GM23248 (cell line): ENCODE measurements at regions not wholly inside any gene's neighbourhood (a gene's known extent, or its start where the extent isn't known, plus 50 kb on each side); places are given as distances from the start of the nearest gene placed in this dataset.

Experiments
- DNase-seq: peaks from one replicate; pipeline ENCODE4 v3.0.0-alpha.2; 2015
- H2AFZ ChIP-seq: fragments of 200-600 bp; sonication (generic); 2 replicates; pipeline ENCODE4 v1.6.1; 2016; ENCODE audit warnings: antibody characterized with exemption
- H3F3A ChIP-seq: fragments of 200-600 bp; sonication (generic); 2 replicates; pipeline ENCODE4 v1.6.1; 2016; ENCODE audit warnings: mild to moderate bottlenecking, antibody characterized with exemption, mixed run types; ENCODE audit not compliant: insufficient read depth
- H3K27ac ChIP-seq: fragments of 200-600 bp; sonication (generic); 2 replicates; pipeline ENCODE4 v1.5.1; 2016; ENCODE audit warnings: mild to moderate bottlenecking
- H3K27me3 ChIP-seq: fragments of 200-600 bp; sonication (generic); replicated peaks from 2 replicates; pipeline ENCODE4 v1.6.1; 2016; ENCODE audit warnings: mild to moderate bottlenecking; ENCODE audit not compliant: insufficient read depth
- H3K36me3 ChIP-seq: fragments of 200-600 bp; sonication (generic); 2 replicates; pipeline ENCODE4 v1.6.1; 2016; ENCODE audit warnings: low read depth, mild to moderate bottlenecking
- H3K4me1 ChIP-seq: fragments of 200-600 bp; sonication (generic); 2 replicates; pipeline ENCODE4 v1.6.1; 2016; ENCODE audit warnings: mild to moderate bottlenecking; ENCODE audit not compliant: insufficient read depth
- H3K4me2 ChIP-seq: fragments of 200-600 bp; sonication (generic); one replicate; pipeline ENCODE4 v1.6.1; 2016; ENCODE audit warnings: mild to moderate bottlenecking; ENCODE audit not compliant: unreplicated experiment
- H3K4me3 ChIP-seq: fragments of 200-600 bp; sonication (generic); 2 replicates; pipeline ENCODE4 v1.5.1; 2016; ENCODE audit warnings: mild to moderate bottlenecking
- H3K79me2 ChIP-seq: fragments of 200-600 bp; sonication (generic); 2 replicates; pipeline ENCODE4 v1.6.1; 2016; ENCODE audit warnings: mild to moderate bottlenecking; ENCODE audit not compliant: insufficient read depth
- H3K9ac ChIP-seq: fragments of 200-600 bp; sonication (generic); 2 replicates; pipeline ENCODE4 v1.6.1; 2016; ENCODE audit warnings: mild to moderate bottlenecking
- H3K9me2 ChIP-seq: fragments of 200-600 bp; sonication (generic); 2 replicates; pipeline ENCODE4 v1.6.1; 2016; ENCODE audit warnings: mixed run types, mild to moderate bottlenecking, moderate library complexity; ENCODE audit not compliant: insufficient read depth
- H3K9me3 ChIP-seq: fragments of 200-600 bp; sonication (generic); one replicate; pipeline ENCODE4 v1.6.1; 2017; ENCODE audit warnings: low read depth
- H4K20me1 ChIP-seq: fragments of 200-600 bp; sonication (generic); 2 replicates; pipeline ENCODE4 v1.6.0; 2016; ENCODE audit not compliant: insufficient read depth
- EZH2 ChIP-seq: fragments of 200-600 bp; sonication (generic); IDR thresholded peaks from 2 replicates; pipeline ENCODE4 v1.6.1; 2018; ENCODE audit warnings: antibody characterized with exemption, mild to moderate bottlenecking; ENCODE audit not compliant: insufficient read depth, poor library complexity, severe bottlenecking
- EZH2phosphoT487 ChIP-seq: fragments of 200-600 bp; sonication (generic); IDR thresholded peaks from 2 replicates; pipeline ENCODE4 v1.6.1; 2018; ENCODE audit warnings: antibody characterized with exemption, moderate library complexity, mild to moderate bottlenecking, low read depth; ENCODE audit not compliant: insufficient read depth
- WGBS, 2 experiments: methylation state at CpG; one replicate each; pipeline ENCODE4 v1.1.6; 2015 to 2017; ENCODE audit warnings: low lambda C conversion rate in 2 of 2, low coverage in 1 of 2; ENCODE audit errors: missing lambda C conversion rate in 2 of 2; 5-methylcytosine and 5-hydroxymethylcytosine counted together
- in situ Hi-C: fragments of 300-500 bp; cut with MboI; formaldehyde crosslinking; loops from 2 replicates; pipeline ENCODE4 v1.15.0; 2020

- in situ Hi-C loops = no loop called here
- no peaks in the 10 kb centered on the region for H3F3A ChIP-seq
These were observed 154.9 kb downstream of the WDR11 start for GRCh38 chr10:121005948-121006587.

GRCh38 chr10:121007264-121007663 is 156.1 kb downstream of the WDR11 start:
- Histone ChIP-seq H3K9ac (no peak overlapping the region), H3K9me2 (no peaks in the 10 kb centered on the region), H3K36me3 (no peaks in the 10 kb centered on the region), H3K9me3 (no peaks in the 10 kb centered on the region), H3K4me2 (no peak overlapping the region), H3K27ac (no peak overlapping the region), H3K4me1 (no peaks in the 10 kb centered on the region), H3K27me3 (no peaks in the 10 kb centered on the region), H3K79me2 (no peaks in the 10 kb centered on the region), H2AFZ (no peak overlapping the region), H3K4me3 (no peak overlapping the region), H3F3A (no peaks in the 10 kb centered on the region), H4K20me1 (no peaks in the 10 kb centered on the region)
- 18 to 21% methylated on average over 2 of the region's 2 CpGs for WGBS, 2 experiments
- in situ Hi-C loops = no loop called here
- TF ChIP-seq EZH2phosphoT487 (no peak), EZH2 (no peak)
- no peak for DNase-seq

More at GRCh38 chr10:121005948-121006587, 154.9 kb downstream of the WDR11 start:
- no peak overlapping the region for H3K27ac ChIP-seq
- H3K9ac ChIP-seq = no peak overlapping the region
- H4K20me1 ChIP-seq = no peaks in the 10 kb centered on the region
- no peaks in the 10 kb centered on the region for H3K36me3 ChIP-seq
- H2AFZ ChIP-seq = no peak overlapping the region
- H3K27me3 ChIP-seq = no peaks in the 10 kb centered on the region
- TF ChIP-seq EZH2phosphoT487 = no peak
- no peak for TF ChIP-seq EZH2
- H3K79me2 ChIP-seq = no peaks in the 10 kb centered on the region
- H3K9me2 ChIP-seq = no peaks in the 10 kb centered on the region
- DNase-seq = no peak
- H3K4me2 ChIP-seq = no peak overlapping the region
- H3K4me3 ChIP-seq = no peak overlapping the region
- WGBS, 2 experiments = 16 to 25% methylated on average over 5 of the region's 5 CpGs
- H3K9me3 ChIP-seq = no peaks in the 10 kb centered on the region
- H3K4me1 ChIP-seq = no peaks in the 10 kb centered on the region

GRCh38 chr10:121015916-121016315 is 164.8 kb downstream of the WDR11 start:
- H3K4me3 ChIP-seq = no peak overlapping the region
- H3K27ac ChIP-seq = no peak overlapping the region
- no peak overlapping the region for H3K4me2 ChIP-seq
- H3K9me2 ChIP-seq = no peaks in the 10 kb centered on the region
- H3K36me3 ChIP-seq = no peaks in the 10 kb centered on the region
- H2AFZ ChIP-seq = no peak overlapping the region
- H3K79me2 ChIP-seq = no peaks in the 10 kb centered on the region
- TF ChIP-seq EZH2phosphoT487 (no peak), EZH2 (no peak)
- DNase-seq = no peak
- WGBS, 2 experiments = 20 to 30% methylated on average over 3 of the region's 3 CpGs
- no peaks in the 10 kb centered on the region for H3K9me3 ChIP-seq
- H3K27me3 ChIP-seq = no peaks in the 10 kb centered on the region
- no peaks in the 10 kb centered on the region for H4K20me1 ChIP-seq
- no peaks in the 10 kb centered on the region for H3K4me1 ChIP-seq
- H3F3A ChIP-seq = no peaks in the 10 kb centered on the region
- no peak overlapping the region for H3K9ac ChIP-seq
- in situ Hi-C loops = no loop called here

GRCh38 chr10:121024905-121025584 is 173.9 kb downstream of the WDR11 start:
- in situ Hi-C loops = no loop called here
- WGBS, 2 experiments = 47 to 51% methylated on average over 8 of the region's 8 CpGs
- no peak overlapping the region for H3K27ac ChIP-seq
- H3K4me1 ChIP-seq = no peaks in the 10 kb centered on the region
- H4K20me1 ChIP-seq = no peaks in the 10 kb centered on the region
- no peaks in the 10 kb centered on the region for H3K27me3 ChIP-seq
- no peak overlapping the region for H3K4me2 ChIP-seq
- H2AFZ ChIP-seq = no peak overlapping the region
- H3K4me3 ChIP-seq = no peak overlapping the region
- no peaks in the 10 kb centered on the region for H3K9me2 ChIP-seq
- no peaks in the 10 kb centered on the region for H3K79me2 ChIP-seq
- DNase-seq = no peak
- no peak for TF ChIP-seq EZH2
- H3K9me3 ChIP-seq = no peaks in the 10 kb centered on the region
- no peak overlapping the region for H3K9ac ChIP-seq
- H3K36me3 ChIP-seq = no peaks in the 10 kb centered on the region
- no peaks in the 10 kb centered on the region for H3F3A ChIP-seq
